SU-DHL-6 (cell line): ENCODE measurements at regions not wholly inside any gene's neighbourhood (a gene's known extent, or its start where the extent isn't known, plus 50 kb on each side); places are given as distances from the start of the nearest gene placed in this dataset.

Source experiments
- CTCF ChIP-seq: fragments of 200-600 bp; sonication (generic); IDR thresholded peaks from one replicate; pipeline ENCODE4 v1.5.1; 2017; ENCODE audit warnings: antibody characterized with exemption, mild to moderate bottlenecking, low read length, moderate library complexity; ENCODE audit not compliant: insufficient read depth, poor library complexity, severe bottlenecking
- EZH2phosphoT487 ChIP-seq: fragments of 200-600 bp; sonication (generic), shearing (Covaris generic); conservative IDR thresholded peaks from 2 replicates; pipeline ENCODE4 v1.6.1; 2018; ENCODE audit warnings: mild to moderate bottlenecking, antibody characterized with exemption, low read length, moderate library complexity, mixed read lengths

GRCh38 chr18:78565240-78565639 is 414.4 kb upstream of the SALL3 start:
- TF ChIP-seq CTCF (no peak), EZH2phosphoT487 (no peak)
